Adrenal gland (tissue), 5 donors: ENCODE measurements at regions not wholly inside any gene's neighbourhood (a gene's known extent, or its start where the extent isn't known, plus 50 kb on each side); places are given as distances from the start of the nearest gene placed in this dataset.

ENCODE experiments used
- POLR2A ChIP-seq, 2 donors: fragments of 450-650 bp; IDR thresholded peaks; one replicate each; pipeline ENCODE4 v1.6.1; 2017; ENCODE audit warnings: antibody characterized with exemption in 2 of 2, mild to moderate bottlenecking in 2 of 2, moderate library complexity in 1 of 2
- TF ChIP-seq, protein P1 (sequence below), 6 experiments: fragments of 450-650 bp in 4 of 6; fragments of 200-600 bp in 2 of 6; sonication (generic) in 1 of 6; IDR thresholded peaks; 1 replicate in 5 of 6; 2 replicates in 1 of 6; pipeline versions ENCODE4 v1.5.1 to v1.8.0; 2016 to 2021; ENCODE audit warnings: antibody characterized with exemption in 6 of 6, mild to moderate bottlenecking in 2 of 6, moderate library complexity in 1 of 6
- donor health status: DM: no; HTN: no; CAD: no.

DNA sequence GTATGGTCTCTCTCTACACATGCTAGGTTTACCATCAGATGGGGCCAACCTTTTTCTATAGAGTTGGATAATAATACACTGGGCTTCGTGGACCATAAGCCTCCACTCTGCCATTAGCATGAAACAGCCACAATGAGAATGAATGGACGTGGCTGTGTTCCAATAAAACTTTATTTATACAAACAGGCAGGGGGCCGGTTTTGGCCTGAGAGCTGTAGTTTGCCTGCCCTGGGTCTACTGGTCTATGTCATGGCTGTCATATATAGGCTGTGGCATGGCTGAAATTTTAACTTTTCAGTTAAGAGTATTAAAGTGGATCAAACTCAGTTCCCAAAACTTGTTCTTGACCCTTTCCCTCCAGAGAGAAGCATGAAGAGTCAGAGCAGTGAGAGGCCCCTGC, 120.3 kb upstream of the MYL2 start:
- TF ChIP-seq, protein P1, sequence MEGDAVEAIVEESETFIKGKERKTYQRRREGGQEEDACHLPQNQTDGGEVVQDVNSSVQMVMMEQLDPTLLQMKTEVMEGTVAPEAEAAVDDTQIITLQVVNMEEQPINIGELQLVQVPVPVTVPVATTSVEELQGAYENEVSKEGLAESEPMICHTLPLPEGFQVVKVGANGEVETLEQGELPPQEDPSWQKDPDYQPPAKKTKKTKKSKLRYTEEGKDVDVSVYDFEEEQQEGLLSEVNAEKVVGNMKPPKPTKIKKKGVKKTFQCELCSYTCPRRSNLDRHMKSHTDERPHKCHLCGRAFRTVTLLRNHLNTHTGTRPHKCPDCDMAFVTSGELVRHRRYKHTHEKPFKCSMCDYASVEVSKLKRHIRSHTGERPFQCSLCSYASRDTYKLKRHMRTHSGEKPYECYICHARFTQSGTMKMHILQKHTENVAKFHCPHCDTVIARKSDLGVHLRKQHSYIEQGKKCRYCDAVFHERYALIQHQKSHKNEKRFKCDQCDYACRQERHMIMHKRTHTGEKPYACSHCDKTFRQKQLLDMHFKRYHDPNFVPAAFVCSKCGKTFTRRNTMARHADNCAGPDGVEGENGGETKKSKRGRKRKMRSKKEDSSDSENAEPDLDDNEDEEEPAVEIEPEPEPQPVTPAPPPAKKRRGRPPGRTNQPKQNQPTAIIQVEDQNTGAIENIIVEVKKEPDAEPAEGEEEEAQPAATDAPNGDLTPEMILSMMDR (IDR thresholded peaks at IDR 0.05), result no peak
- TF ChIP-seq POLR2A (IDR thresholded peaks at IDR 0.05), result no peak
